NCI-H2107 treated with DMSO at 0.1 percent for 48 hours (cell line): ENCODE measurements at regions not wholly inside any gene's neighbourhood (a gene's known extent, or its start where the extent isn't known, plus 50 kb on each side); places are given as distances from the start of the nearest gene placed in this dataset.

Experiments used
- DNase-seq: peaks from one replicate; lab custom pipeline; 2025; ENCODE audit not compliant: unreplicated experiment; lab: John Stamatoyannopoulos, UW

DNA sequence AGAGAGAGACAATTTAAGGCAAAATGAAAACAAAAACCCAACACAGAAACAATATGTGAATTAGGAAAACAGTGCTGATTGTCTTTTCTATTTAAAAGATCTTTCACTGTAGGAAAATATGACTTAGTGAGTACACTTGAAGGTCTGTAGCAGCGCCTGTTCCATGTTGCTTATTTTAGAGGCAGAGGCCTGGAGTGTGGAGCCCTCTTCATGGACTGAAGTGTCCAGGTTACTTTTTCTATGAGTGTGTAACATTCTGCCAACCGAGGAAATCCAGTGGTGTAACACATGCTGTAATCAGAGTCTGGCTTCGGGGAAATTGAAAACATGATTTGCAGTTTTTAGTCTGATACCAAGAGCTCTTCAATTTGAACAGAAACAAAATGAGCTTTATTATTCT, 64.0 kb upstream of the GPRIN3 start:
- no peak for DNase-seq

DNA sequence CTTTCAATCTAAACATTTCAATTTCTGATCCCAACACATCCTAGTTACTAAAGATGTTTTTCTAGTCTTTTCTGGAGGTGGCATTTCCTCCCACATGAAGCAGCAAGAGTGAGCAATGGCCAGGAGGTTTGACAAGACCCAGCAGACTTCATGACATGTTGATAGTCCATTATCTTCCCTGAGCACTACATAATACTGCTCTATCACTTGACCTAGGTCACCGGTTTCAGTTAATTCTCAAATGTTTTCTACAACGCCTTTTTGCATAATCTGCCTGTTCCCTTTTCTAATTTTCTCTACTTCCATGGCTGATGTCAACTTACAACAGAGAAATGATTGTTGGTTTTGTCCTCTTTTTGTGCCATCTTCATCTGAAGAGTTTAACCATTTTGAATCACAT, 62.0 kb upstream of the GPRIN3 start:
- no peak for DNase-seq

DNA sequence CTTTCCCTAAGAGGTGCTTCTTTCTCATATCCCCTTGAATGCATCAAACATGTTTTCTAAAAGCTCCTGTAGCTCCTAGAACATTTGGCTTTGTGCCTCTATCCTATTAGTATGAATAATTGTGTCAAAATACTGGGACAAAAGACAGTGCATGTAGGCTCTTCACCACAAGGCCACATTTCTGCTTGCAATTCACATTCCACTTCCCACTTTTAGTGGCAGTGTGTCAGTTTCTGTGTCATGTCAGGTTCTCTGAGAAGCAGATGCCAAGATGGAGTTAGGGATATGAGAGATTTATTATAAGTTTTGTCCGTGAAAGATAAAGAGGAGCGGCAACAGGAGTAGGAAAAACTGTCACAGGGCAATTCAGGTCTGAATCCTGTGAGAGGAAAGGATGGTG, 61.3 kb upstream of the GPRIN3 start:
- no peak for DNase-seq

DNA sequence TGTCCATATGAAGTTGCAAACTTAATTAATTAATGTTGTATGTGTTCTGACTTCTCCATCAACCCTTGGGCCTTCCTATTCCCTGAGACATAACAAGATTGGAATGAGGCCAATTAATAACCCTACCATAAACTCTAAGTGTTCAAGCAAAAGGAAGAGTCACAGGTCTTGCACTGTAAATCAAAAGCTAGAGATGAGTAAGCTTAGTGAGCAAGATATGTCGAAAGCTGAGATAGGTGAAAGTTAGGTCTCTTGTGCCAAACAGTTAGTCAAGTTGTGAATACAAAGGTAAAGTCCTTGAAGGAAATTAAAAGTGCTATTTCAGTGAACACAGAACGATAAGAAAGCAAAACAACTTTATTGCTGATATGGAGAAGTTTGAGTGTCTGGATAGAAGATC, 58.2 kb upstream of the GPRIN3 start:
- no peak for DNase-seq

DNA sequence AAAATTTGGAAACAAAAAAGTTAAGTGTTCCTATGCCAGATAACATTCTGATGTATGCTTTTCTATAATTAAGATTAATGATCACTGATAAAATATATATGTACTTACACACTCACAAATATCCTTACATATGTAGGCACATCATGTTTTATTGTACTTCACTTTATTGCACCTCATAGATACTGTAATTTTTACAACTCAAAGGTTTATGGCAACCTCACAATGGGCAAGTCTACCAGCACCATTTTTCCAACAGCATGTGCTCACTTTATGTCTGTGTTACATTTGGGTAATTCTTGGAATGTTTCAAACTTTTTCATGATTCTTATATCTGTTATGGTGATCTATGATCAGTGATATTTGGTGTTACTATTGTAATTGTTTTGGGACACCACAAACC, 57.8 kb upstream of the GPRIN3 start:
- DNase-seq = no peak

DNA sequence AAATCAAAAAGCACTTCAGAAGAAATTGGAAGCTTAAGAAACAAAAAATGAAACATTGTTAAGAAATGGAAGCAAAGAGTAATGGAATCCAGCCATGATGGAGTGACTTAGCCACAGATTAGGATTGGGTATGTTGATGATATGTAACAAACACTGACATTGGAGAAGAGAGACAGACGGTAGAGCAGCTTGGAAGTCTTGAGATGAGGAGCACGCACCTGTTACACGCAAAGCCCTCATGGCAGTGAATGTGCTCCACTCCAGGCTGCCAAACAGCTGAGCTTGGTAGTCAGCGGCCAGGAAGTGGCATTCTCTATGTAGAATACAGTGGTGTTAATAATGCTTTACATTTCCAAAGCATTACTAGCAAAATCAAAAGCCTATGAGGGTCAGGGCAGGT, 56.9 kb upstream of the GPRIN3 start:
- no peak for DNase-seq

DNA sequence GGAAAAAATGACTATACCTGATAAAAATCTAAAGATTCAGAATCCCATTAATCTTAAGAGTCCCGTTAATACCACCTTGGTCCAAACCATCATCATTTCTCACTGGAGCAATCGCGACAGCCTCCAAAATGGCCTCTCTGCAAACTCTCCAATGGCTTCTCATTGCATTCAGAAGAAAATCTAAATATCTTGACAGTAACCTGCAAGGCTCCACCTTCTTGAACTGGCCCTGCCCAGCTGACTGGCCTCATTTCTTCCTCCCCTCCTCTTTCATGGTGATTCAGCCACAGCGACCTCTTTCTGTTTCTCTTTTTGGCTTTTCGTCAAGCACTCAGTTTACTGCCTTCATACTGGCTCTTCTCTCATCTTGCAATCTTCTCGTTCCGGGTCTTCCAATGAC, 56.2 kb upstream of the GPRIN3 start:
- DNase-seq = no peak

DNA sequence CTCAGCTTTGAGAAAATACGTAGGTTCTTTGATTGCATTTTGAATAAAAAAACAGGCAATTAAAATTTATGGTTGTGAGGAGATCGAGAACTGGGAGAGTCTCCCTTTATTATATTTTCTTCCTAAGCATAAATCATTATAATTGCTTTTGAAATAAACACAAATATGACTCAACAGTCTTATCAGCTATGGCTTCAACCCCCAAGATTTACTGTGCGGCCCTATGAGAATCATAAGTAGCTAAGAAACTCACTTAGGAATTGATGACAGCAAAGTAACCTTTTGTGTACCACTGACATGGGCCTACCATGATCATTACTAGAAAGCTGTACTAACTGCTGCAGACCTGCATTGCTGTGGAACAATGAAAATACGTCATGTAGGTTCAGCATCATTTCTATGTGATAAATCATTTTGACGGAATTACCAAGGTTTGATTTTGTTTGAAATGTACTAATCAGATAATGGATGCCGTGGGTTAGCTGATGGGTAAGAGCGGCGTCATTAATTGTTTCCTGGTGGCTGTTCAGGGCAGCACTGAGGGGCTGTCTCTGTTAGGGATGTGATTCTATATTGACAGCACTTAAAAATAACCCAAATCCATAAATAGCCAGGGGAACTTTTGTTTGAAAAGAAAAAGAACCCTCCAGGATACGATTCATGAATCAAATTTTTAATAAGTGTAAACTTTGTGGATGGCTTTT, 51.5 kb upstream of the GPRIN3 start:
- DNase-seq = no peak

DNA sequence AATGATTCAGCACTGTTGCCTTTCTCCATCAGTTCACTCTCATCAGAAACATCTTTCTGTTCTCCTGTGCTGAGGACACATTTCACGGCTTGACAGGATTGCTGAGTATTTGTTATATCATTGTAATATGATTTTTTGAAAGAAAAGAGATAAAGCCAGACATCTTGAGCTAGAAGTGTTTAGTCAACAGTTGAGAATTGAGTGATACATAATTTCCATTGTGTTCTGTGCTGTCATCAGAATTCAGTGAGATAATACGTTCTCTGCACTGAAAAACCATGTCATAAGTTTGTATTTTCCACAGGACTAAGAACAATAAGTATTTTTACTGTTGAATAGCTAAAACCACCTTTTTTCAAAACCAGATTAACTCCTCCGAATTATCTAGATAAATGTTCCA, 50.2 kb upstream of the GPRIN3 start:
- DNase-seq = no peak
